Epithelial cell of prostate (primary cell): ENCODE measurements at regions not wholly inside any gene's neighbourhood (a gene's known extent, or its start where the extent isn't known, plus 50 kb on each side); places are given as distances from the start of the nearest gene placed in this dataset.

Experiments used
- DNase-seq: peaks from one replicate; pipeline ENCODE4 v3.0.0-alpha.2; 2011; ENCODE audit warnings: low read depth, low spot score
- H3K27ac ChIP-seq: fragments of 450-650 bp; 2 replicates; pipeline ENCODE4 v1.5.1; 2017; ENCODE audit warnings: mild to moderate bottlenecking

- no peak overlapping the region for H3K27ac ChIP-seq
- no peak for DNase-seq
These were observed 53.5 kb upstream of the CHODL start for GRCh38 chr21:18191139-18191538.

- no peak overlapping the region for H3K27ac ChIP-seq
- no peak for DNase-seq
These were observed 66.1 kb upstream of the CHODL start for GRCh38 chr21:18178509-18178908.

- no peak overlapping the region for H3K27ac ChIP-seq
- no peak for DNase-seq
These were observed 70.3 kb upstream of the CHODL start for GRCh38 chr21:18174370-18174769.

- no peak for DNase-seq
These were observed 73.8 kb upstream of the CHODL start for GRCh38 chr21:18170829-18171228.

GRCh38 chr21:18170221-18170620 is 74.4 kb upstream of the CHODL start:
- DNase-seq: no peak
- no peak overlapping the region for H3K27ac ChIP-seq

More at GRCh38 chr21:18170829-18171228, 73.8 kb upstream of the CHODL start:
- no peak overlapping the region for H3K27ac ChIP-seq

- no peak overlapping the region for H3K27ac ChIP-seq
- no peak for DNase-seq
These were observed 76.5 kb upstream of the CHODL start for GRCh38 chr21:18168108-18168507.

- DNase-seq: no peak
- no peak overlapping the region for H3K27ac ChIP-seq
These were observed 79.7 kb upstream of the CHODL start for GRCh38 chr21:18164933-18165332.

- no peak overlapping the region for H3K27ac ChIP-seq
- DNase-seq: no peak
These were observed 80.2 kb upstream of the CHODL start for GRCh38 chr21:18164483-18164882.

- H3K27ac ChIP-seq: no peak overlapping the region
- DNase-seq: no peak
These were observed 80.7 kb upstream of the CHODL start for GRCh38 chr21:18163956-18164355.

- DNase-seq: no peak
- H3K27ac ChIP-seq: no peak overlapping the region
These were observed 82.8 kb upstream of the CHODL start for GRCh38 chr21:18161841-18162240.

GRCh38 chr21:18157406-18157805 is 87.2 kb upstream of the CHODL start:
- no peak overlapping the region for H3K27ac ChIP-seq
- DNase-seq: no peak

GRCh38 chr21:18155508-18156193 is 89.0 kb upstream of the CHODL start:
- no peak for DNase-seq
- no peak overlapping the region for H3K27ac ChIP-seq

GRCh38 chr21:18153063-18153462 is 91.6 kb upstream of the CHODL start:
- no peak overlapping the region for H3K27ac ChIP-seq
- DNase-seq: no peak

- no peak for DNase-seq
- no peak overlapping the region for H3K27ac ChIP-seq
These were observed 92.3 kb upstream of the CHODL start for GRCh38 chr21:18152371-18152770.

GRCh38 chr21:18151046-18151445 is 93.6 kb upstream of the CHODL start:
- no peak overlapping the region for H3K27ac ChIP-seq
- DNase-seq: no peak

- DNase-seq: no peak
- H3K27ac ChIP-seq: no peak overlapping the region
These were observed 96.2 kb upstream of the CHODL start for GRCh38 chr21:18148401-18148800.

GRCh38 chr21:18147678-18148077 is 97.0 kb upstream of the CHODL start:
- no peak for DNase-seq
- no peak overlapping the region for H3K27ac ChIP-seq

- no peak overlapping the region for H3K27ac ChIP-seq
- no peak for DNase-seq
These were observed 97.8 kb upstream of the CHODL start for GRCh38 chr21:18146820-18147219.

- H3K27ac ChIP-seq: no peak overlapping the region
- DNase-seq: no peak
These were observed 100.3 kb upstream of the CHODL start for GRCh38 chr21:18144339-18144738.

- DNase-seq: no peak
- no peak overlapping the region for H3K27ac ChIP-seq
These were observed 102.0 kb upstream of the CHODL start for GRCh38 chr21:18142655-18143054.

- no peak for DNase-seq
- H3K27ac ChIP-seq: no peak overlapping the region
These were observed 106.1 kb upstream of the CHODL start for GRCh38 chr21:18138507-18138906.

GRCh38 chr21:18129526-18129925 is 115.1 kb upstream of the CHODL start:
- DNase-seq: no peak
- no peak overlapping the region for H3K27ac ChIP-seq

GRCh38 chr21:18118566-18118965 is 126.1 kb upstream of the CHODL start:
- H3K27ac ChIP-seq: no peak overlapping the region
- no peak for DNase-seq
